Heart right ventricle (tissue), 16 donors: ENCODE measurements at regions not wholly inside any gene's neighbourhood (a gene's known extent, or its start where the extent isn't known, plus 50 kb on each side); places are given as distances from the start of the nearest gene placed in this dataset.

Experiments used
- ATAC-seq, 8 donors: fragments of 200-7000 bp; cut with Tn5 transposase; one replicate each; pipeline ENCODE4 v1.9.1; 2020; ENCODE audit warnings: mild to moderate bottlenecking in 8 of 8, moderate library complexity in 8 of 8, moderate number of reproducible peaks in 1 of 8
- DNase-seq, 2 donors: peaks; one replicate each; pipeline ENCODE4 v3.0.0-alpha.2; 2020
- H3K27ac ChIP-seq, 10 donors: fragments of 200-600 bp; sonication (generic) in 2 of 10; one replicate each; pipeline versions ENCODE4 v1.5.0 to v1.8.0; 2020 to 2022; ENCODE audit warnings: mild to moderate bottlenecking in 3 of 10
- H3K27me3 ChIP-seq, 7 donors: fragments of 200-600 bp; one replicate each; pipeline ENCODE4 v1.8.0; 2021 to 2022; ENCODE audit warnings: mild to moderate bottlenecking in 2 of 7
- H3K36me3 ChIP-seq, 9 donors: fragments of 200-600 bp; sonication (generic) in 1 of 9; one replicate each; pipeline versions ENCODE4 v1.5.0 to v1.8.0; 2020 to 2022; ENCODE audit warnings: mild to moderate bottlenecking in 2 of 9
- H3K4me1 ChIP-seq, 9 donors: fragments of 200-600 bp; sonication (generic) in 1 of 9; one replicate each; pipeline versions ENCODE4 v1.5.0 to v1.8.0; 2020 to 2022; ENCODE audit warnings: mild to moderate bottlenecking in 4 of 9
- H3K4me3 ChIP-seq, 10 donors: fragments of 200-600 bp; sonication (generic) in 2 of 10; one replicate each; pipeline versions ENCODE4 v1.5.0 to v1.8.0; 2020 to 2022; ENCODE audit warnings: mild to moderate bottlenecking in 7 of 10, moderate library complexity in 2 of 10
- H3K9me3 ChIP-seq, 11 donors: fragments of 200-600 bp in 10 of 11; sonication (generic) in 2 of 11; one replicate each; pipeline versions ENCODE4 v1.5.0 to v1.8.0; 2013 to 2022; ENCODE audit warnings: mild to moderate bottlenecking in 2 of 11, control low read depth in 1 of 11, moderate library complexity in 1 of 11
- WGBS, 2 donors: extraction: QIAGEN DNeasy Blood & Tissue Kit; methylation state at CpG; one replicate each; pipeline ENCODE4 v1.1.7; 2013; ENCODE audit warnings: inconsistent platforms in 1 of 2; 5-methylcytosine and 5-hydroxymethylcytosine counted together
- intact Hi-C, 10 donors: fragments of 100-400 bp; cut with DNase I; formaldehyde crosslinking; loops; one replicate each; pipeline versions ENCODE4 v1.11.1 to v1.14.2; 2022
- TF ChIP-seq, protein P1 (sequence below), 9 donors: fragments of 200-600 bp; sonication (generic) in 2 of 9; IDR thresholded peaks; one replicate each; pipeline versions ENCODE4 v1.5.0 to v1.8.0; 2021 to 2022; ENCODE audit warnings: antibody characterized with exemption in 9 of 9, mild to moderate bottlenecking in 5 of 9, moderate library complexity in 1 of 9
- donor health status: Arrhythmogenic right ventricular cardiomyopathy.
- donor health status: ischemic (EF 13 %, LVEDD 7.1; RV severe dilation, severe dysfunction).
- donor health status: healthy with polysubstance abuse.
- donor health status: DM: no; HTN: yes; CAD: no.
- donor health status: DM: no; HTN: no; CAD: no.
- donor health status: ischemic (EF 25% LVEDD 6.9; RV normal size, moderate dysfunction).
- donor health status: ischemic (EF 25% LVEDD 5.7; RV mildly dilated, moderate dysfunction).
- donor health status: healthy.
- donor health status: DM: yes; HTN: yes; CAD: no.
- donor health status: Ischemic cardiomyopathy.
- donor health status: ischemic (EF 35%, LVEDD 5.7; RV mildly dilated, moderate dysfunction).
- donor health status: nonischemic (EF 11% LVEDD 7.7; RV severe dilation, severe dysfunction).
- donor health status: DM: yes; HTN: yes; CAD: no.
- donor health status: PGD.
- donor health status: ischemic (EF 29% LVEDD 5.4; RV normal size, mild dysfunction).
- donor health status: nonischemic (EF 23%, LVEDD 6.1; RV moderate dilation, normal function).

DNA sequence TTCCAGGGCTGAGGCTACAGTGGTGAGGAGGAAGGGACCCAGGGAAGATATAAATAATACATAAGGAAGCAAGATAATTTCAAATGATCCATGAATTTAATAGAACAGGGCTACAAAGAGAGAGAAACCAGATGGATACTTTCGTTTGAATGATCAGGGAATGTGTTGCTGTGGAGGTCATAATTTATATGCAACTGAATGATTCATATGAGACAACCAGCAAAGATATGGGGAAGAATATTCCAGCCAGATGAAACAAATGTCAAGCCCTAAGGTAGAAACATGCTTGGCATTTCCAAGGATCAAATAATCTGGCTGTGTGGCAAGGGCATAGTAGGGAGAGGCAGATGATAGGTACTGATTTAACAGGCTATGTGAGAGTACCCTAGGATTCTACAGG lies 84.8 kb upstream of the ZC3H11B start:
- intact Hi-C loops: no loop called here
- no peaks in the 10 kb centered on the region for H3K9me3 ChIP-seq
- no peaks in the 10 kb centered on the region for H3K27me3 ChIP-seq
- DNase-seq: no peak
- ATAC-seq: no peak
- H3K4me3 ChIP-seq: no peak overlapping the region
- H3K36me3 ChIP-seq: no peaks in the 10 kb centered on the region
- H3K27ac ChIP-seq: no peak overlapping the region
- WGBS, 2 donors: 72 to 92% methylated on average over 1 of the region's 1 CpG
- TF ChIP-seq, protein P1, sequence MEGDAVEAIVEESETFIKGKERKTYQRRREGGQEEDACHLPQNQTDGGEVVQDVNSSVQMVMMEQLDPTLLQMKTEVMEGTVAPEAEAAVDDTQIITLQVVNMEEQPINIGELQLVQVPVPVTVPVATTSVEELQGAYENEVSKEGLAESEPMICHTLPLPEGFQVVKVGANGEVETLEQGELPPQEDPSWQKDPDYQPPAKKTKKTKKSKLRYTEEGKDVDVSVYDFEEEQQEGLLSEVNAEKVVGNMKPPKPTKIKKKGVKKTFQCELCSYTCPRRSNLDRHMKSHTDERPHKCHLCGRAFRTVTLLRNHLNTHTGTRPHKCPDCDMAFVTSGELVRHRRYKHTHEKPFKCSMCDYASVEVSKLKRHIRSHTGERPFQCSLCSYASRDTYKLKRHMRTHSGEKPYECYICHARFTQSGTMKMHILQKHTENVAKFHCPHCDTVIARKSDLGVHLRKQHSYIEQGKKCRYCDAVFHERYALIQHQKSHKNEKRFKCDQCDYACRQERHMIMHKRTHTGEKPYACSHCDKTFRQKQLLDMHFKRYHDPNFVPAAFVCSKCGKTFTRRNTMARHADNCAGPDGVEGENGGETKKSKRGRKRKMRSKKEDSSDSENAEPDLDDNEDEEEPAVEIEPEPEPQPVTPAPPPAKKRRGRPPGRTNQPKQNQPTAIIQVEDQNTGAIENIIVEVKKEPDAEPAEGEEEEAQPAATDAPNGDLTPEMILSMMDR (IDR thresholded peaks at IDR 0.05): no peak
- peaks cover 0 to 18% (median 0%) of the 10 kb centered on the region in 9 donors for H3K4me1 ChIP-seq

DNA sequence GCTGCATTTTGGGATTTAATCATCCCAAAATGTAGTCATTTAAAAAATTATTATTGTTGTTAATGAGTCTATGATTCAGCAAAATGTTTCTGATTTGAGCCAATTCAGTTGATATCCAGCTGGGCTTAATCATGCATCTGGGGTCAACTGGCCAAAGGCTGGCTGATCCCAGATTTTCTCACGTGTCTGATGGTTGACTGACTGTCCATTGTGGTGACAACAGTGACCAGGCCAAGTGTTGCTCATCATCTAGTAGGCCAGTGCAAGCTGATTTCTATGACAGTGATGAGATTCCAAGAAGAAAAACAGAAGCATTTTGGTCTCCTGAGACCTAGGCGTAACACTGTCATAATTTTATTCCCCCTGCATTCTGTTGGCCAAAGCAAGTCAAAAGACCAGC lies 80.1 kb upstream of the ZC3H11B start:
- intact Hi-C loops: no loop called here
- no peak for DNase-seq
- Histone ChIP-seq H3K4me3 (no peak overlapping the region), H3K9me3 (no peaks in the 10 kb centered on the region), H3K27ac (no peak overlapping the region), H3K36me3 (no peaks in the 10 kb centered on the region), H3K27me3 (no peaks in the 10 kb centered on the region), H3K4me1 (peaks cover 0 to 4% (median 0%) of the 10 kb centered on the region in 9 donors)
- no peak for ATAC-seq
- WGBS, 2 donors: 50 to 52% methylated on average over 2 of the region's 2 CpGs
- TF ChIP-seq, protein P1 (IDR thresholded peaks at IDR 0.05): no peak

DNA sequence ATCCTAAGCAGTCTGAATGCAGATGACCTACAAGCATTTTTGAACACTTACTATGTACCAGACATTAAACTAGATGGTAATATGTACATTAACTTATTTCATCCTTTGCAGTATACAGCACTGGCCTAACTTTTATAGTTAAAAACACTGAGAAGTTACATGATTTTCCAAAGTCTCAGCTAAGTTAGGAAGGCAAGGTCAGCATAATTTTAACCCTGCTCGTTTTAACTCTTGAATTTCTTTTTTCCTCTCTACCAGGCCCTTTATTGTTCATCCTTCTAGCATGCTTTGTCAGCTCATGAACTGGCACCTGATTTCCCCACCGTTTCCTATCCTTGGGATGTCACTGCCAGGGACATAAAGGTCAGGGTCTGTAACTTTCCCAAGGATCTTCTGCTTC lies 76.9 kb upstream of the ZC3H11B start:
- Histone ChIP-seq H3K27ac (no peak overlapping the region), H3K27me3 (no peaks in the 10 kb centered on the region), H3K36me3 (no peaks in the 10 kb centered on the region), H3K9me3 (no peaks in the 10 kb centered on the region), H3K4me1 (peaks cover 0 to 4% (median 0%) of the 10 kb centered on the region in 9 donors), H3K4me3 (no peak overlapping the region)
- WGBS, 2 donors: 47 to 55% methylated on average over 2 of the region's 2 CpGs
- intact Hi-C loops: no loop called here
- TF ChIP-seq, protein P1 (IDR thresholded peaks at IDR 0.05): no peak
- DNase-seq (no peak), ATAC-seq (no peak)

DNA sequence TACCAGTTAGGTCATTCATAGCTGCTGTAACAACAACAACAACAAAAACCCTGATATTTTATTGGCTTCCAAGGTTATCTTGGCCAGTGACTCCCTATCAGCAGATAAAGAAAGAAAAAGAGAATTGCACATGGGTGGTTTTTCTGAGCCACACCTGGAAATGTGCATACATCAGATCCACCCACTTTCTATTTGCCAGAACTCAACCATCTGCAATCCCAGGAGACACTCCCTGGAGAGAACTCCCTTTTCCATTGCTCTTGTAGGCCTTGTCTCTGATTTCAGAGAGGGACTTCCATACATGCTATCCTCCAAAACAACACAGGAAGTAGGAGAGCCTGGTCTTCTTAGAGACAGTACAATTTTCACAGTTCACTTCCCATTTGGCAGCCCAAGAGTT lies 74.9 kb upstream of the ZC3H11B start:
- no peak for DNase-seq
- Histone ChIP-seq H3K27ac (no peak overlapping the region), H3K27me3 (no peaks in the 10 kb centered on the region), H3K9me3 (no peaks in the 10 kb centered on the region), H3K36me3 (no peaks in the 10 kb centered on the region), H3K4me1 (no peaks in the 10 kb centered on the region), H3K4me3 (no peak overlapping the region)
- TF ChIP-seq, protein P1 (IDR thresholded peaks at IDR 0.05): no peak
- no peak for ATAC-seq
- intact Hi-C loops: no loop called here

DNA sequence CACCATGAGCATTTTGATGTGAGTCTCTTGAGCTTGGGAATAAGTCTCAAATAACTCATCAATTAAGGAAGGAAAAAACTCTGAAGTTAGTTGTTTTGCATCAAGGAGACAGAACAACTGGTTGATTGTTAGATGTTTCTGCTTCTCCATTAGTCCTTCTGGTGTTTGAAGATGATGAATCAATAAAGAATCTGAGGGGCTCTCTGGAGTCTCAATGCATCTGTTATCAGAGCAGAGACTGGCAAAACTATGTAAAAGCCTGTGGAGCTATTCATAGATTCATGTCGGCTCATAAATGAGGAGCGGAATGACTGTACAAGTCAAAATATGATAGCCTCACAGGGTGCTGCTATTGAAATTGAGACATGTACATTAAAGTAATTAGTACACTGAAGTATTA lies 73.3 kb upstream of the ZC3H11B start:
- no peak overlapping the region for H3K27ac ChIP-seq
- no peaks in the 10 kb centered on the region for H3K36me3 ChIP-seq
- TF ChIP-seq, protein P1 (IDR thresholded peaks at IDR 0.05): no peak
- ATAC-seq (no peak), DNase-seq (no peak)
- H3K4me1 ChIP-seq: no peaks in the 10 kb centered on the region
- no peaks in the 10 kb centered on the region for H3K27me3 ChIP-seq
- intact Hi-C loops: no loop called here
- H3K9me3 ChIP-seq: no peaks in the 10 kb centered on the region
- WGBS, 2 donors: 60 to 64% methylated on average over 2 of the region's 2 CpGs
- no peak overlapping the region for H3K4me3 ChIP-seq
